ENCODE measurements at regions not wholly inside any gene's neighbourhood (a gene's known extent, or its start where the extent isn't known, plus 50 kb on each side); places are given as distances from the start of the nearest gene placed in this dataset.

DNA sequence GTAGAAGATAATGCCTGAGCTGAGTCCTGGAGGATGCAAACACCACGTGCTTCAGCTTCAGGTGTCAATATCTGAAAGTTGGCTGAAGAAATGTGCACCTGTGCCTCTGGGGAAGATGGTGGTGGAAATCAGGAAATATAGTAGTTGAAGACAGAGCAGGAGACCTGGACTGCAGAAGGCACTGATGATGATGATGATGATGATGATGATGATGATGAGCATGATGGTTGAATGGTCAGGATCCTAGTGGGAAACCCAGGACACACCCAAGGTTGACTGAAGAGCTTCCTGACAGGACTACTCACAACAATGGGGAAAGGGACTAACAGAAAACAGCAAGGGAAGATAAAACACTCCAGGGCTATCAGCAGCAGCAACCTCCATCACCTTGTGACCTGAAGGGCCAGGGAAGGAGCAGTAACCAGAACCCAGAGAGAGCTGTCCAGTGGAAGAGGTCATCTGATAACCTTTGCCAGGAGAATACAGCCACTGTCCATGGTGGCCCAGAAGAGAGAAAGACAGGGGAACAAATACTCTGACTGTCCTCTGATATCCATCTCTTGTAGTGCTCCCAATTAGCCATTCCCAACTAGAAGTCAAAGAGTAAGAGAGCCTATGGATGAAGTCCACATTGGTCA lies 170.3 kb downstream of the TSHZ3 start:
- no peak for TF ChIP-seq POLR2A (IDR thresholded peaks at IDR 0.05)
- TF ChIP-seq, protein P1, sequence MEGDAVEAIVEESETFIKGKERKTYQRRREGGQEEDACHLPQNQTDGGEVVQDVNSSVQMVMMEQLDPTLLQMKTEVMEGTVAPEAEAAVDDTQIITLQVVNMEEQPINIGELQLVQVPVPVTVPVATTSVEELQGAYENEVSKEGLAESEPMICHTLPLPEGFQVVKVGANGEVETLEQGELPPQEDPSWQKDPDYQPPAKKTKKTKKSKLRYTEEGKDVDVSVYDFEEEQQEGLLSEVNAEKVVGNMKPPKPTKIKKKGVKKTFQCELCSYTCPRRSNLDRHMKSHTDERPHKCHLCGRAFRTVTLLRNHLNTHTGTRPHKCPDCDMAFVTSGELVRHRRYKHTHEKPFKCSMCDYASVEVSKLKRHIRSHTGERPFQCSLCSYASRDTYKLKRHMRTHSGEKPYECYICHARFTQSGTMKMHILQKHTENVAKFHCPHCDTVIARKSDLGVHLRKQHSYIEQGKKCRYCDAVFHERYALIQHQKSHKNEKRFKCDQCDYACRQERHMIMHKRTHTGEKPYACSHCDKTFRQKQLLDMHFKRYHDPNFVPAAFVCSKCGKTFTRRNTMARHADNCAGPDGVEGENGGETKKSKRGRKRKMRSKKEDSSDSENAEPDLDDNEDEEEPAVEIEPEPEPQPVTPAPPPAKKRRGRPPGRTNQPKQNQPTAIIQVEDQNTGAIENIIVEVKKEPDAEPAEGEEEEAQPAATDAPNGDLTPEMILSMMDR (IDR thresholded peaks at IDR 0.05) = no peak

Data from adrenal gland (tissue), 5 donors.